Lung microvascular endothelial cell (primary cell): ENCODE measurements at regions not wholly inside any gene's neighbourhood (a gene's known extent, or its start where the extent isn't known, plus 50 kb on each side); places are given as distances from the start of the nearest gene placed in this dataset.

ENCODE experiments used
- DNase-seq, 2 donors: peaks; one replicate each; pipeline versions ENCODE4 v3.0.0 to v3.0.0-alpha.2; 2010; ENCODE audit warnings: low read depth in 2 of 2

- DNase-seq = no peak
Observed at GRCh38 chr9:115364991-115365390, 247.0 kb upstream of the TNC start.

GRCh38 chr9:115367321-115367720, 249.4 kb upstream of the TNC start:
- no peak for DNase-seq

GRCh38 chr9:115367780-115368525, 250.0 kb upstream of the TNC start:
- DNase-seq = no peak

GRCh38 chr9:115369322-115369957, 251.5 kb upstream of the TNC start:
- no peak for DNase-seq

- DNase-seq = peak in 1 of 2 donors; percentile 8
Observed at GRCh38 chr9:115373000-115373709, 255.2 kb upstream of the TNC start.

- no peak for DNase-seq
Observed at GRCh38 chr9:115373710-115374045, 255.7 kb upstream of the TNC start.

- DNase-seq = no peak
Observed at GRCh38 chr9:115374724-115375268, 256.8 kb upstream of the TNC start.

GRCh38 chr9:115378241-115378640, 260.3 kb upstream of the TNC start:
- no peak for DNase-seq

GRCh38 chr9:115378758-115379157, 260.8 kb upstream of the TNC start:
- DNase-seq = no peak

- no peak for DNase-seq
Observed at GRCh38 chr9:115379719-115380118, 261.8 kb upstream of the TNC start.

- DNase-seq = no peak
Observed at GRCh38 chr9:115382865-115383264, 264.9 kb upstream of the TNC start.

- no peak for DNase-seq
Observed at GRCh38 chr9:115385383-115386122, 267.6 kb upstream of the TNC start.

GRCh38 chr9:115386963-115387770, 269.2 kb upstream of the TNC start:
- no peak for DNase-seq

- no peak for DNase-seq
Observed at GRCh38 chr9:115391168-115391825, 273.3 kb upstream of the TNC start.

GRCh38 chr9:115393976-115394775, 276.2 kb upstream of the TNC start:
- no peak for DNase-seq

GRCh38 chr9:115395511-115396021, 277.6 kb upstream of the TNC start:
- no peak for DNase-seq

- no peak for DNase-seq
Observed at GRCh38 chr9:115396071-115396529, 278.1 kb upstream of the TNC start.

GRCh38 chr9:115397591-115398312, 279.8 kb upstream of the TNC start:
- no peak for DNase-seq

GRCh38 chr9:115398313-115398650, 280.3 kb upstream of the TNC start:
- DNase-seq = no peak
